ENCODE measurements at regions not wholly inside any gene's neighbourhood (a gene's known extent, or its start where the extent isn't known, plus 50 kb on each side); places are given as distances from the start of the nearest gene placed in this dataset.

- CTCF ChIA-PET: no interaction called here
- BruUV-seq (replicated peaks): no TSS peak
These were observed 1992.1 kb upstream of the IGFBP7 start for GRCh38 chr4:59102311-59102710.

GRCh38 chr4:59120287-59120814 lies 2010.2 kb upstream of the IGFBP7 start:
- no TSS peak for BruUV-seq (replicated peaks)
- peak overlapping the region; percentile 60 for H3K4me2 ChIP-seq (ENCODE audit: low read length)
- H3K27ac ChIP-seq (ENCODE audit: low read length): no peak overlapping the region; the same call in 1 of the 2 replicates
- ATAC-seq (no peak; the same call in 1 of the 2 replicates), DNase-seq (no peak)
- no peaks in the 10 kb centered on the region for H4K20me1 ChIP-seq (ENCODE audit: low read length)
- intact Hi-C loops (cut with micrococcal nuclease): no loop called here
- peak overlapping the region; percentile 30; the same call in 1 of the 2 replicates for H2AFZ ChIP-seq (ENCODE audit: low read length)
- H3F3A ChIP-seq (ENCODE audit: low read length, unreplicated experiment): no peaks in the 10 kb centered on the region
- no peak for TF ChIP-seq CTCF (conservative IDR thresholded peaks at IDR 0.05; ENCODE audit: low read depth, low read length)
- no peaks in the 10 kb centered on the region for H3K27me3 ChIP-seq (ENCODE audit: low read length)
- no peaks in the 10 kb centered on the region for H3K36me3 ChIP-seq (ENCODE audit: low read depth, low read length)
- no peaks in the 10 kb centered on the region for H3K9me3 ChIP-seq (ENCODE audit: low read length)
- no peak overlapping the region for H3K9ac ChIP-seq (ENCODE audit: low read length)
- H3K79me2 ChIP-seq (ENCODE audit: low read length): no peaks in the 10 kb centered on the region
- no peak overlapping the region for H3K4me3 ChIP-seq (ENCODE audit: low read length)
- H3K4me1 ChIP-seq (ENCODE audit: insufficient read depth, low read length): peaks cover 15% of the 10 kb centered on the region
- ChIA-PET POLR2A (ENCODE audit: unreplicated experiment) (no interaction called here), CTCF (no interaction called here)
- no peaks in the 10 kb centered on the region for H3K9me2 ChIP-seq (replicated peaks; ENCODE audit: low read length)

More at GRCh38 chr4:59102311-59102710, 1992.1 kb upstream of the IGFBP7 start:
- Histone ChIP-seq H3K4me2 (ENCODE audit: low read length) (no peak overlapping the region), H2AFZ (ENCODE audit: low read length) (no peak overlapping the region), H3K9ac (ENCODE audit: low read length) (no peak overlapping the region), H4K20me1 (ENCODE audit: low read length) (no peaks in the 10 kb centered on the region), H3K9me3 (ENCODE audit: low read length) (no peaks in the 10 kb centered on the region), H3F3A (ENCODE audit: low read length, unreplicated experiment) (no peaks in the 10 kb centered on the region), H3K9me2 (replicated peaks; ENCODE audit: low read length) (no peaks in the 10 kb centered on the region), H3K4me3 (ENCODE audit: low read length) (no peak overlapping the region), H3K27me3 (ENCODE audit: low read length) (no peaks in the 10 kb centered on the region), H3K79me2 (ENCODE audit: low read length) (no peaks in the 10 kb centered on the region), H3K27ac (ENCODE audit: low read length) (no peak overlapping the region), H3K36me3 (ENCODE audit: low read depth, low read length) (no peaks in the 10 kb centered on the region), H3K4me1 (ENCODE audit: insufficient read depth, low read length) (0 out of 2 replicates have a peak, but pooled peaks cover 3% of the 10 kb centered on the region)
- ATAC-seq (peak; percentile 45), DNase-seq (peak; percentile 19)
- TF ChIP-seq EZH2phosphoT487 (IDR thresholded peaks at IDR 0.05; ENCODE audit: borderline replicate concordance, low read length) (no peak), EZH2 (IDR thresholded peaks at IDR 0.05; ENCODE audit: low read length, unreplicated experiment) (no peak), CTCF (conservative IDR thresholded peaks at IDR 0.05; ENCODE audit: low read depth, low read length) (no peak)
- POLR2A ChIA-PET (ENCODE audit: unreplicated experiment): no interaction called here
- intact Hi-C loops (cut with micrococcal nuclease): no loop called here

- POLR2A ChIA-PET (ENCODE audit: unreplicated experiment): no interaction called here
- Histone ChIP-seq H3K79me2 (ENCODE audit: low read length) (no peaks in the 10 kb centered on the region), H4K20me1 (ENCODE audit: low read length) (no peaks in the 10 kb centered on the region), H3K4me1 (ENCODE audit: insufficient read depth, low read length) (peaks cover 12% of the 10 kb centered on the region), H3F3A (ENCODE audit: low read length, unreplicated experiment) (no peaks in the 10 kb centered on the region), H3K9ac (ENCODE audit: low read length) (no peak overlapping the region), H2AFZ (ENCODE audit: low read length) (no peak overlapping the region), H3K9me3 (ENCODE audit: low read length) (no peaks in the 10 kb centered on the region), H3K4me2 (ENCODE audit: low read length) (no peak overlapping the region), H3K4me3 (ENCODE audit: low read length) (no peak overlapping the region), H3K27me3 (ENCODE audit: low read length) (no peaks in the 10 kb centered on the region), H3K27ac (ENCODE audit: low read length) (no peak overlapping the region), H3K9me2 (replicated peaks; ENCODE audit: low read length) (no peaks in the 10 kb centered on the region), H3K36me3 (ENCODE audit: low read depth, low read length) (no peaks in the 10 kb centered on the region)
- DNase-seq (no peak), ATAC-seq (no peak)
- TF ChIP-seq EZH2 (IDR thresholded peaks at IDR 0.05; ENCODE audit: low read length, unreplicated experiment) (no peak), EZH2phosphoT487 (IDR thresholded peaks at IDR 0.05; ENCODE audit: borderline replicate concordance, low read length) (no peak), CTCF (conservative IDR thresholded peaks at IDR 0.05; ENCODE audit: low read depth, low read length) (no peak)
- intact Hi-C loops (cut with micrococcal nuclease): no loop called here
- CTCF ChIA-PET: interaction anchor here (0.6 kb wide), 1 partner anchor 1385 kb away, joined by 4 read pairs; no protein-coding TSS in a partner anchor
- no TSS peak for BruUV-seq (replicated peaks)
These were observed 2012.4 kb upstream of the IGFBP7 start for GRCh38 chr4:59122626-59123025.

All from PC-3 (cell line).